SJCRH30 (cell line): ENCODE measurements at regions not wholly inside any gene's neighbourhood (a gene's known extent, or its start where the extent isn't known, plus 50 kb on each side); places are given as distances from the start of the nearest gene placed in this dataset.

Experiments
- DNase-seq, 2 experiments: peaks; one replicate each; pipeline ENCODE4 v3.0.0-alpha.2; 2015 to 2020
- H3K27ac ChIP-seq: fragments of 250-450 bp; sonication (Bioruptor Pico); 2 replicates; pipeline ENCODE4 v1.5.1; 2020; ENCODE audit warnings: mild to moderate bottlenecking, moderate library complexity
- H3K27me3 ChIP-seq: fragments of 250-450 bp; sonication (Bioruptor Pico); 2 replicates; pipeline ENCODE4 v1.5.1; 2020; ENCODE audit warnings: mild to moderate bottlenecking, moderate library complexity
- H3K36me3 ChIP-seq: fragments of 250-450 bp; sonication (Bioruptor Pico); 2 replicates; pipeline ENCODE4 v1.5.1; 2020; ENCODE audit warnings: mild to moderate bottlenecking, moderate library complexity
- H3K4me1 ChIP-seq: fragments of 250-450 bp; sonication (Bioruptor Pico); 2 replicates; pipeline ENCODE4 v1.5.1; 2020; ENCODE audit warnings: mild to moderate bottlenecking, moderate library complexity
- H3K4me3 ChIP-seq: fragments of 250-450 bp; sonication (Bioruptor Pico); 2 replicates; pipeline ENCODE4 v1.5.1; 2020; ENCODE audit warnings: mild to moderate bottlenecking, moderate library complexity
- H3K9me3 ChIP-seq: fragments of 250-450 bp; sonication (Bioruptor Pico); replicated peaks from 2 replicates; pipeline ENCODE4 v1.5.1; 2020; ENCODE audit warnings: mild to moderate bottlenecking, moderate library complexity

DNA sequence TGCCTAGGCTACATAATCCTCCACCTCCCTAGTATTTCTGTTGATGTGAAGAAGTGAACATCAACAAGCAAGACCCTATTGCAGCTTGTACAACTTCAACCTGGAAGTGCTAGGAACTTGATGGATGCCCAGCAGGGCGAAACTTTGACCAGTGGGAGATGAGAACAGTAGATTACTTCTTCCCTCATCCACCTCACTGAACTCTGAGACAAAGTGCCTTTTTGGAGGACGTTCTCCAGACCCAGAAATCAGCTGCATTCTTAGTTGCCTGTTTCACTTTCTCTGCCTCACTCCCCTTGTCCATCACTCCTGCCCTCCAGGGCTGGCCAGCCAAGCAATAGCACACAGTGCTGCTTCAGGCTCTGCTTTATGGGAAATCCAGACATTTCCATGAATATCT lies 683.4 kb downstream of the GALC start:
- no peaks in the 10 kb centered on the region; the same call in 1 of the 2 replicates for H3K9me3 ChIP-seq
- H3K4me1 ChIP-seq, result no peaks in the 10 kb centered on the region; the same call in 1 of the 2 replicates
- H3K27ac ChIP-seq, result no peak overlapping the region
- H3K4me3 ChIP-seq, result no peak overlapping the region
- H3K27me3 ChIP-seq, result no peaks in the 10 kb centered on the region
- DNase-seq, result no peak
- no peaks in the 10 kb centered on the region for H3K36me3 ChIP-seq

GRCh38 chr14:87306409-87307168 lies 686.4 kb downstream of the GALC start:
- no peak for DNase-seq
- no peaks in the 10 kb centered on the region for H3K27me3 ChIP-seq
- no peak overlapping the region for H3K4me3 ChIP-seq
- H3K9me3 ChIP-seq, result no peaks in the 10 kb centered on the region; the same call in 1 of the 2 replicates
- H3K36me3 ChIP-seq, result no peaks in the 10 kb centered on the region
- no peak overlapping the region for H3K27ac ChIP-seq
- no peaks in the 10 kb centered on the region for H3K4me1 ChIP-seq

- no peak overlapping the region for H3K27ac ChIP-seq
- H3K4me3 ChIP-seq, result no peak overlapping the region
- H3K9me3 ChIP-seq, result no peaks in the 10 kb centered on the region
- no peaks in the 10 kb centered on the region for H3K36me3 ChIP-seq
- H3K4me1 ChIP-seq, result no peaks in the 10 kb centered on the region
- DNase-seq, result no peak
- H3K27me3 ChIP-seq, result no peaks in the 10 kb centered on the region
Observed at GRCh38 chr14:87305345-87305744, 687.6 kb downstream of the GALC start.

DNA sequence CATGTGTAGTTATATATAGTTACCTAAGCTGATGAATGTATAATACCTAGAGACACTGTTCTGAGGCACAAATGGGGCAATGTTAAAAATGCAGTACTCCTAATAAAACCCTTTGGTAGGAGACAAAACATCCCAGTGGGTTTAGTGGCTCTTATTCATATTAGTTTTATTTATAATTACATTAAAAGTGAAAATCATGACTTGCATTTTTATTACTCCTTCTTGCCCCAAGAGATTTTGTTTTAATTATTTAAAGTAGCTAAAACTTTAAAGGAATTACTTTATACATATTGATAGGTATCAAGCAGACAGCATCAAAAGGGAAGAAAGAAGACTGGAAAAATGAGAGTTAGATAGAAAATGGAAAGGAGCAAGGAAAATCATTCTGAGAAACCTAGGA lies 688.6 kb downstream of the GALC start:
- H3K4me1 ChIP-seq, result no peaks in the 10 kb centered on the region
- H3K4me3 ChIP-seq, result no peak overlapping the region
- no peaks in the 10 kb centered on the region for H3K36me3 ChIP-seq
- H3K27me3 ChIP-seq, result no peaks in the 10 kb centered on the region
- DNase-seq, result no peak
- H3K27ac ChIP-seq, result no peak overlapping the region
- H3K9me3 ChIP-seq, result no peaks in the 10 kb centered on the region

DNA sequence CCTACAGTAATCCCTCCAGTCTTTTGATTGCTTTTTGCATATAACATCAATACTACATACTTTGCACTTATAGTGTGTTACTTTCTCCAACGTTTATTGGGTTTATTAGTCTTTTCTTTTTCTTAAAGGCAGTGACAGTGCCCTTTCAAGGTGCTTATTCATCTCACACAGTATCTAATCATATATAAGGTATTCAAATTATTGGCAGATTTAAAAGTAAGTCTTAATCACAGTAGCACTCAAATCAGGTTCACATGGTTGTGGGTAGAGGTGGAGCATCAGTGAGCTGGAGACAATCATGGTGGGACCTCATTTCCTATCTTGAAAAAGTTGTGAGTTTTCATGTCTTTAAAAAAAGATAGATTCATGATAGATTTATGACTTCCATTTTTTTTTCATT lies 706.2 kb downstream of the GALC start:
- no peaks in the 10 kb centered on the region for H3K4me1 ChIP-seq
- no peaks in the 10 kb centered on the region for H3K9me3 ChIP-seq
- no peak for DNase-seq
- H3K27ac ChIP-seq, result no peak overlapping the region
- H3K27me3 ChIP-seq, result no peaks in the 10 kb centered on the region
- no peak overlapping the region for H3K4me3 ChIP-seq
- H3K36me3 ChIP-seq, result no peaks in the 10 kb centered on the region

GRCh38 chr14:87286191-87286590 lies 706.8 kb downstream of the GALC start:
- no peak for DNase-seq
- no peak overlapping the region for H3K27ac ChIP-seq
- no peak overlapping the region for H3K4me3 ChIP-seq
- H3K9me3 ChIP-seq, result no peaks in the 10 kb centered on the region
- no peaks in the 10 kb centered on the region for H3K27me3 ChIP-seq
- no peaks in the 10 kb centered on the region for H3K36me3 ChIP-seq
- H3K4me1 ChIP-seq, result no peaks in the 10 kb centered on the region

DNA sequence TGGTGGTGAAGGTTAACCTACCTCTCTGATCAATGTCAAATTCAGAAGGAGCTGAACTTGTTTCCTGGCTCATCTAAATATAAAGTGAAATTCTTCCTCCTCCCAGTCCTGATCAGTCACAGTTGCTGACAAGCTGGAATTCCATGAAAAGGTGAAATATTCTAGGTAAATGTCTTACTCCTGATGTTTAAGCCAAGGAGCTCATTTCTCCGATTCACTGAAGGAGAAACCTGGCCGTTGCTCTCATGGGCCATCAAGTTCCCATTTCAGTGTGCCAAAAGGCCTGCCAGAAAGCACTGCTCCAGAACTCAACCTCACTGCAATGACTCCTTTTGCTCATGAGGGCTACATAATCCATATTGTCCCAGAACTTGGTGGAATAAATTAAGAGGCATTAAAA lies 707.5 kb downstream of the GALC start:
- Histone ChIP-seq H3K9me3 (no peaks in the 10 kb centered on the region), H3K27me3 (no peaks in the 10 kb centered on the region), H3K36me3 (no peaks in the 10 kb centered on the region), H3K27ac (no peak overlapping the region), H3K4me1 (no peaks in the 10 kb centered on the region), H3K4me3 (no peak overlapping the region)
- DNase-seq, result no peak

DNA sequence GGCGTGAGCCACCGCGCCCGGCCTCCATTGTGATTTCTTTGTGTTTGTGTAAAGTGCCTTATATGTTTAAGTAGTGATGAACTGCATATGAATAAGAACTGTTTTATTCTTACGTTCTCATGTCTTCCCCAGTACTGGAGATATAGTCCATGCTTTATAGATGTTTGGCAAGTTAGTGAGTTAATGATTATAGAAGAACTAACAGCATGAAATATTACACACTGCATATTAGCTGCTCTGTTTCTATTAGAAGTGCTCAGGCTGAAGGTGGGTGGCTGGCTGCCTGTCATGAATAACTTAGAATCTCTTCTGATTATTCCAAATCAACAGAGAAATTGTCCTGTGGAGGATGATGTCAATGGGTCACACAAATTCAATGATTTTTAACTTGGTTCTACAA lies 709.4 kb downstream of the GALC start:
- H3K9me3 ChIP-seq, result no peaks in the 10 kb centered on the region
- no peak for DNase-seq
- no peak overlapping the region for H3K27ac ChIP-seq
- no peaks in the 10 kb centered on the region for H3K4me1 ChIP-seq
- no peaks in the 10 kb centered on the region for H3K27me3 ChIP-seq
- no peaks in the 10 kb centered on the region for H3K36me3 ChIP-seq
- H3K4me3 ChIP-seq, result no peak overlapping the region

DNA sequence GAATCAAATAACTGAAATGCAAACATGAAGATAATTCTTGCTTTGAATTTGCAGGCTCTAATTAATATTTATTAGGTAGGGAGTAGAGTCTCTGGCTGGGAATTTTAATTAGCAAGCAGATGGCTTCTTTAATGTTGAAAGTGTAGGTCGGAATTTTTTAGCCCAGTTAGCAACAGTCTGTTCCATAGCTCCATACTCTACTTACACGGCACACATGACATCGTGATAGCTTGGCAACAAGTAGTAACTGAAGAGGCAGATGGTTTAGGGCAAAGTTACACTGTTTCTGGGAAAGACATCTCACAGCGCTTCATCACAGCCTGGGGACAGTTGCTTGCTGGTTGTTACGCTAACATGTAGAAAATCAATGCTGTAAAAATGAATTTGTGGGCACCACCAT lies 710.7 kb downstream of the GALC start:
- Histone ChIP-seq H3K36me3 (no peaks in the 10 kb centered on the region), H3K27me3 (no peaks in the 10 kb centered on the region), H3K4me3 (no peak overlapping the region), H3K27ac (no peak overlapping the region), H3K9me3 (no peaks in the 10 kb centered on the region), H3K4me1 (no peaks in the 10 kb centered on the region)
- no peak for DNase-seq

DNA sequence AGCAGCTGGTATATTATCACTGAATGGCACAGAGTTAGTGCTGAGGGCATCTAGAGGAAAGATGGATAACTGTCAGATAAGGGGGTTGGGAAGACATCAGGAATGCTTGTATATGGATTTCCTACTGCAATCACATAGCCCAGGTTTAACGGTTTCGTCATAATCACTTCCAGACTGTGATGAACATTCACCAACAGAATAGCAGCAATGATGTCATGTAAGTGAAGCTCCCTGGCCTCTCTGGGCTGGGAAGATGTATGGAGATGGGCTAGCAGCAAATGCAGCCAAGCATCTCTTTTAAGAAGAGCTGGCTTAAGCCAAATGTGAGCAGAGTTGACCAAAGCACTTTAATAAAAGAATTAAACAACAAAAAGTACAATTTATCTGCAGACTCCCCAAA lies 714.6 kb downstream of the GALC start:
- Histone ChIP-seq H3K27ac (no peak overlapping the region), H3K27me3 (no peaks in the 10 kb centered on the region), H3K36me3 (no peaks in the 10 kb centered on the region), H3K4me3 (no peak overlapping the region), H3K9me3 (0 out of 2 replicates have a peak, but pooled peaks cover 4% of the 10 kb centered on the region), H3K4me1 (no peaks in the 10 kb centered on the region)
- no peak for DNase-seq

- Histone ChIP-seq H3K27me3 (no peaks in the 10 kb centered on the region), H3K4me1 (no peaks in the 10 kb centered on the region), H3K9me3 (no peaks in the 10 kb centered on the region), H3K36me3 (no peaks in the 10 kb centered on the region), H3K4me3 (no peak overlapping the region), H3K27ac (no peak overlapping the region)
- no peak for DNase-seq
Observed at GRCh38 chr14:87271331-87271730, 721.7 kb downstream of the GALC start.

DNA sequence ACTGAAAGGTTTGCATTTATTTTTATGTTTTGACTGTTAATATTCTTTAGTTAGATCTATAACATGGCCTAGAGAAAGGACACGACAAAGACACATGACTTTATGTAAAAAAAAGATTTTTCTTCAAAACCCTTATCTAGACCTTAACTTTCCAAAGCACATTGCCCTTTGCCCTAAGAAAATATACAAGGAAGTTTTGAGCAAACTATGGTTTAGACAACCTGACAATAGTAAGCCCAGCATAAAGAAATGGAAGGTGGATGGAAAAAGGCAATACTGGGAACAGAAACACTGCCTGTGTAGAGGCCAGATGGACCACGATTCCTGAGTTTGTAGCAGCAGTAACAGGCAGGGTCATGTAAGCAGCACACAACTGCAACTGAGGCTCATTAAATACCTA lies 724.0 kb downstream of the GALC start:
- Histone ChIP-seq H3K9me3 (no peaks in the 10 kb centered on the region), H3K4me3 (no peak overlapping the region), H3K36me3 (no peaks in the 10 kb centered on the region), H3K4me1 (no peaks in the 10 kb centered on the region), H3K27ac (no peak overlapping the region), H3K27me3 (no peaks in the 10 kb centered on the region)
- DNase-seq, result no peak

DNA sequence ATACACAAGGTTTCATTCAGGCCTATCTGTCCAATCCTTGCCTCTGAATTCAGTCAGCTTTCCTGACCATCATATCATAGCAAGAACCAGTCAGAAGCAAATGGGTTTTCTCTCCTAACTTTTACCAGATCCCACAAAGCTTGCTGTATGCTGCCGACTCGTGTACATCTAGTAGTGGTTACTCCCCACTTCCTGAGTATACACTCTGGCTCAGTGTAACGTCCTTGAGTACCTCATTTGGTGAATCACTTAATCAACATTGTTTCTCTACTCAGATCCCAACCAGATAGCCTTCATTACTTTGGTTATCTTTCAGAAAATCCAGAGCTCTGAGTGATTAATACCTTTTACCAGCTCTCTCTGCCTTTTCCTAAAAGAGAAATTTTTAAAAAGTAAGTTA lies 728.2 kb downstream of the GALC start:
- no peak for DNase-seq
- Histone ChIP-seq H3K36me3 (no peaks in the 10 kb centered on the region), H3K4me3 (no peak overlapping the region), H3K27ac (no peak overlapping the region), H3K4me1 (no peaks in the 10 kb centered on the region), H3K27me3 (no peaks in the 10 kb centered on the region), H3K9me3 (no peaks in the 10 kb centered on the region)

GRCh38 chr14:87264272-87264785 lies 728.7 kb downstream of the GALC start:
- Histone ChIP-seq H3K4me3 (no peak overlapping the region), H3K9me3 (no peaks in the 10 kb centered on the region), H3K36me3 (no peaks in the 10 kb centered on the region), H3K27me3 (no peaks in the 10 kb centered on the region), H3K27ac (no peak overlapping the region), H3K4me1 (no peaks in the 10 kb centered on the region)
- no peak for DNase-seq

DNA sequence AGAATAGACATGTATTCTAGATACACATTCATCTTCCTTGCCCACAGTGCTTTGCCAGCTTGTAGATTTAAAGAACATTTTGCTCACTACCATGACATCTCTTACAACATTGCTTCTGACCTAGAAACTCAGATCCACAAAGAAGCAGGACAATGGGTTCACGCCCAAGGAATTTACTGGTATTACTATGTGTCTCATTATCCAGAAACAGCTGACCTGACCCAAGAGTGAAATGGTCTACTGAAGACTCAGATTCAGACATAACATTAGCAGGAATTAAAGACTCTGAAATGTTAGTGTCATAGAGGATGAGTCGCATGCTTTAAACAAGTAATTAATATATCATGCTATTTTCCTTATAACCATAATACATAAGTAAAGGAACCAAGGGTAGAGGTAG lies 731.4 kb downstream of the GALC start:
- H3K27me3 ChIP-seq, result no peaks in the 10 kb centered on the region
- H3K9me3 ChIP-seq, result no peaks in the 10 kb centered on the region
- H3K4me3 ChIP-seq, result no peak overlapping the region
- no peak for DNase-seq
- H3K36me3 ChIP-seq, result no peaks in the 10 kb centered on the region
- no peak overlapping the region for H3K27ac ChIP-seq
- no peaks in the 10 kb centered on the region for H3K4me1 ChIP-seq

GRCh38 chr14:87260460-87260859 lies 732.5 kb downstream of the GALC start:
- Histone ChIP-seq H3K9me3 (no peaks in the 10 kb centered on the region), H3K27me3 (no peaks in the 10 kb centered on the region), H3K4me3 (no peak overlapping the region), H3K4me1 (no peaks in the 10 kb centered on the region), H3K36me3 (no peaks in the 10 kb centered on the region), H3K27ac (no peak overlapping the region)
- DNase-seq, result no peak
